K562 (cell line): ENCODE measurements at regions not wholly inside any gene's neighbourhood (a gene's known extent, or its start where the extent isn't known, plus 50 kb on each side); places are given as distances from the start of the nearest gene placed in this dataset.

ENCODE experiments used
- ATAC-seq: fragments of 200-7000 bp; cut with Tn5 transposase; 3 replicates; pipeline ENCODE4 v1.9.1; 2020; ENCODE audit warnings: moderate library complexity
- BruUV-seq: library from RNA; stranded (reverse); fragments of 400-500 nt; replicated peaks from 2 replicates; lab custom pipeline; 2021; lab: Mats Ljungman, UMichigan
- CTCF ChIA-PET: fragments of 300-600 bp; formaldehyde crosslinking; extraction: SDS; loops from one replicate; lab custom pipeline; 2021; ENCODE audit warnings: low intra/inter-chr PET ratio; lab: Yijun Ruan, JAX
- POLR2A ChIA-PET: fragments of 300-600, 350-650 bp; sonication (Branson Sonifier 250); formaldehyde crosslinking; extraction: SDS; loops from one replicate; lab custom pipeline; 2021; ENCODE audit warnings: antibody characterized with exemption, inconsistent platforms; lab: Yijun Ruan, JAX
- DNase-seq, 4 experiments: peaks; one replicate each; pipeline versions ENCODE4 v3.0.0 to v3.0.0-alpha.2; 2011 to 2018; ENCODE audit warnings: low spot score in 3 of 4, mixed read lengths in 3 of 4; ENCODE audit errors: extremely low read depth in 1 of 4
- FAIRE-seq: peaks from 2 replicates; lab custom pipeline; 2011; peaks lifted over from hg19 to GRCh38; lab: Jason Lieb, UNC
- H2AFZ ChIP-seq: 2 replicates; pipeline ENCODE4 v1.6.0; 2011; ENCODE audit warnings: low read depth, low read length, control low read depth, inconsistent platforms
- H3K27ac ChIP-seq: fragments of 200-600 bp; 3 replicates; pipeline ENCODE4 v1.8.0; 2011; ENCODE audit warnings: low read depth, mild to moderate bottlenecking, control low read depth, inconsistent platforms, low read length, moderate library complexity, mixed read lengths; ENCODE audit errors: extremely low read depth
- H3K27me3 ChIP-seq, 2 experiments: fragments of 300-600 bp in 1 of 2; 2 replicates in 1 of 2; 3 replicates in 1 of 2; pipeline versions ENCODE4 v1.6.0 to v1.8.0; 2011; ENCODE audit warnings: inconsistent platforms in 2 of 2, low read length in 2 of 2, mild to moderate bottlenecking in 1 of 2, mixed read lengths in 1 of 2, moderate library complexity in 1 of 2; ENCODE audit not compliant: control insufficient read depth in 2 of 2, insufficient read depth in 2 of 2
- H3K36me3 ChIP-seq: fragments of 300-600 bp; 3 replicates; pipeline ENCODE4 v1.8.0; 2011; ENCODE audit warnings: mild to moderate bottlenecking, low read length, inconsistent platforms; ENCODE audit not compliant: control insufficient read depth, insufficient read depth
- H3K4me1 ChIP-seq, 2 experiments: fragments of 200-600 bp in 1 of 2; replicated peaks in 1 of 2; 2 replicates in 1 of 2; 3 replicates in 1 of 2; pipeline versions ENCODE4 v1.5.1 to v1.8.0; 2011; ENCODE audit warnings: inconsistent platforms in 2 of 2, low read length in 2 of 2, mild to moderate bottlenecking in 1 of 2, mixed read lengths in 1 of 2, moderate library complexity in 1 of 2; ENCODE audit not compliant: control insufficient read depth in 2 of 2, insufficient read depth in 2 of 2
- H3K4me2 ChIP-seq: 2 replicates; pipeline ENCODE4 v1.6.1; 2011; ENCODE audit warnings: low read length, control low read depth, inconsistent platforms, mixed read lengths; ENCODE audit not compliant: insufficient read depth
- H3K4me3 ChIP-seq: fragments of 200-600 bp; sonication (generic), shearing (Covaris generic); 2 replicates; pipeline ENCODE4 v1.5.1; 2016; ENCODE audit warnings: control low read depth, inconsistent platforms
- H3K79me2 ChIP-seq: fragments of 200-600 bp; 3 replicates; pipeline ENCODE4 v1.8.0; 2011; ENCODE audit warnings: low read length, inconsistent platforms; ENCODE audit not compliant: control insufficient read depth, insufficient read depth
- H3K9ac ChIP-seq, 2 experiments: 2 replicates each; pipeline versions ENCODE4 v1.6.0 to v1.6.1; 2011; ENCODE audit warnings: low read depth in 2 of 2, low read length in 2 of 2, control low read depth in 1 of 2, inconsistent platforms in 1 of 2, mild to moderate bottlenecking in 1 of 2, mixed read lengths in 1 of 2; ENCODE audit not compliant: insufficient read depth in 1 of 2
- H3K9me1 ChIP-seq: one replicate; pipeline ENCODE4 v1.6.0; 2011; ENCODE audit warnings: inconsistent platforms, mild to moderate bottlenecking, low read length, moderate library complexity; ENCODE audit not compliant: control insufficient read depth, insufficient read depth
- H3K9me3 ChIP-seq: replicated peaks from 2 replicates; pipeline ENCODE4 v1.5.1; 2011; ENCODE audit warnings: low read depth, low read length, inconsistent platforms; ENCODE audit not compliant: control insufficient read depth, insufficient read depth
- H4K20me1 ChIP-seq: replicated peaks from 2 replicates; pipeline ENCODE4 v1.6.1; 2011; ENCODE audit warnings: low read length, inconsistent platforms, mixed read lengths; ENCODE audit not compliant: control insufficient read depth, insufficient read depth
- ATF2 ChIP-seq: sonication (generic); formaldehyde crosslinking; IDR thresholded peaks from 2 replicates; pipeline ENCODE4 v1.8.1; 2022; ENCODE audit warnings: missing genetic modification reagents
- COPS2 ChIP-seq: fragments of 450-650 bp; conservative IDR thresholded peaks from 2 replicates; pipeline ENCODE4 v1.6.1; 2016; ENCODE audit warnings: mild to moderate bottlenecking, moderate library complexity
- RAD51 ChIP-seq: fragments of 450-650 bp; IDR thresholded peaks from 2 replicates; pipeline ENCODE4 v1.7.1; 2016; ENCODE audit warnings: low read depth, mild to moderate bottlenecking, borderline replicate concordance
- TOE1 ChIP-seq, 2 experiments: fragments of 450-650 bp in 1 of 2; sonication (generic) in 1 of 2; formaldehyde crosslinking in 1 of 2; IDR thresholded peaks; 2 replicates each; pipeline versions ENCODE4 v1.7.1 to v1.8.0; 2016 to 2022; ENCODE audit warnings: borderline replicate concordance in 2 of 2, mild to moderate bottlenecking in 2 of 2, antibody characterized with exemption in 1 of 2, inconsistent platforms in 1 of 2, low read depth in 1 of 2, missing genetic modification reagents in 1 of 2, moderate library complexity in 1 of 2
- USF1 ChIP-seq: sonication (generic); formaldehyde crosslinking; IDR thresholded peaks from 2 replicates; pipeline ENCODE4 v1.9.0; 2022; ENCODE audit warnings: mild to moderate bottlenecking, missing genetic modification reagents
- USF2 ChIP-seq: sonication (generic); formaldehyde crosslinking; IDR thresholded peaks from 2 replicates; pipeline ENCODE4 v1.5.0; 2020; ENCODE audit warnings: missing genetic modification reagents
- ZNF347 ChIP-seq: fragments of 450-650 bp; formaldehyde crosslinking; IDR thresholded peaks from 2 replicates; pipeline ENCODE4 v1.4.0; 2020; ENCODE audit warnings: low read depth, mild to moderate bottlenecking, moderate library complexity
- WGBS: fragments of 100-300 bp; shearing (Covaris generic); methylation state at CpG from one replicate; pipeline ENCODE4 v1.1.6; 2016; ENCODE audit warnings: low coverage, mixed read lengths; ENCODE audit not compliant: insufficient coverage; ENCODE audit errors: missing lambda C conversion rate; 5-methylcytosine and 5-hydroxymethylcytosine counted together
- in situ Hi-C: fragments of 300-500 bp; cut with MboI; formaldehyde crosslinking; loops from 4 replicates; pipeline ENCODE4 v1.15.0; 2018; ENCODE audit warnings: inconsistent platforms, mixed read lengths
- intact Hi-C: fragments of 100-400 bp; cut with micrococcal nuclease; formaldehyde crosslinking; loops from 2 replicates; pipeline ENCODE4 v1.14.2; 2022
- TF ChIP-seq, protein P1 (sequence below): fragments of 150-350 bp; conservative IDR thresholded peaks from 2 replicates; pipeline ENCODE4 v1.6.1; 2014; ENCODE audit warnings: low read length
- TF ChIP-seq, protein P2 (sequence below): fragments of 450-650 bp; formaldehyde crosslinking; IDR thresholded peaks from 2 replicates; pipeline ENCODE4 v1.4.0; 2020; ENCODE audit warnings: mild to moderate bottlenecking, mixed read lengths

- TF ChIP-seq ATF2 (CRISPR knock-in tag), result no peak
- no peak for TF ChIP-seq ZNF347
These were observed 107.9 kb downstream of the AKR1D1 start (continued) for GRCh38 chr7:138184191-138184590.

DNA sequence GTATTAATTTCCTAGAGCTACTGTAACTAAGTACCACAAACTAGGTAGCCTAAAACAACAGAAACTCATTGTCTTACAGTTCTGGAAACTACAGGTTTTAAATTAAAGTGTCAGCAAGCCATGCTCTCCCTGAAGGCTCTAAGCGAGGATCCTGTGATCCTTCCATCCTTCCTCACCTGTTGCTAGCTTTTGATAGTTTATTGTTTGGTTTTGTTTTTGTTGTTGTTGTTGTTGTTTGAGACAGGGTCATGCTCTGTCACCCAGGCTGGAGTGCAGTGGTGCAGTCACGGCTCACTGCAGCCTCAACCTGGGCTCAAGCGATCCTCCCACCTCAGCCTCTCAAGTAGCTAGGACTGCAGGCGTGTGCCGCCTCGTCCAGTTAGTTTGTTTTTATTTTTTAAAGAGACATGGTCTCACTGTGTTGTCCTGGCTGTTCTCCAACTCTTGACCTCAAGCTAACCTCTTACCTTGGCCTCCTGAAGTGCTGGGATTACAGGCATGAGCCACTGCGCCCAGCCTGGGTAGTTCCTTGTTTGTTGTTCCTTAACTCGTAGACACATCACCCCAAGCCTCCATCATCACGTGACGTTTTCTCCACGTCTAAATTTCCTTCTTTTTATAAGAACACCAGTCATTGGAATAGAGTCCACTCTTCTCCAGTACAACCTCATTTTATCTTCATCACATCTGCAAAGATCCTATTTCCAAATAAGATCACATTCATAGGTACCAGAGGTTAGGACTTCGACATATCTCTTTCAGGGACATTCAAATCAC, 109.1 kb downstream of the AKR1D1 start:
- ChIA-PET POLR2A (no interaction called here), CTCF (no interaction called here)
- Histone ChIP-seq H3K27ac (no peak overlapping the region), H3K9ac (no peak overlapping the region), H3K36me3 (no peaks in the 10 kb centered on the region), H4K20me1 (no peaks in the 10 kb centered on the region), H3K9me3 (peaks cover 4% of the 10 kb centered on the region; the same call in 1 of the 2 replicates), H3K79me2 (no peaks in the 10 kb centered on the region), H2AFZ (peak overlapping the region; percentile 1; the same call in 1 of the 2 replicates), H3K4me2 (no peak overlapping the region), H3K27me3 (no peaks in the 10 kb centered on the region), H3K4me3 (no peak overlapping the region), H3K4me1 (no peaks in the 10 kb centered on the region), H3K9me1 (no peaks in the 10 kb centered on the region)
- in situ Hi-C loops, result no loop called here
- no TSS peak for BruUV-seq
- no peak for DNase-seq
- TF ChIP-seq, protein P1, sequence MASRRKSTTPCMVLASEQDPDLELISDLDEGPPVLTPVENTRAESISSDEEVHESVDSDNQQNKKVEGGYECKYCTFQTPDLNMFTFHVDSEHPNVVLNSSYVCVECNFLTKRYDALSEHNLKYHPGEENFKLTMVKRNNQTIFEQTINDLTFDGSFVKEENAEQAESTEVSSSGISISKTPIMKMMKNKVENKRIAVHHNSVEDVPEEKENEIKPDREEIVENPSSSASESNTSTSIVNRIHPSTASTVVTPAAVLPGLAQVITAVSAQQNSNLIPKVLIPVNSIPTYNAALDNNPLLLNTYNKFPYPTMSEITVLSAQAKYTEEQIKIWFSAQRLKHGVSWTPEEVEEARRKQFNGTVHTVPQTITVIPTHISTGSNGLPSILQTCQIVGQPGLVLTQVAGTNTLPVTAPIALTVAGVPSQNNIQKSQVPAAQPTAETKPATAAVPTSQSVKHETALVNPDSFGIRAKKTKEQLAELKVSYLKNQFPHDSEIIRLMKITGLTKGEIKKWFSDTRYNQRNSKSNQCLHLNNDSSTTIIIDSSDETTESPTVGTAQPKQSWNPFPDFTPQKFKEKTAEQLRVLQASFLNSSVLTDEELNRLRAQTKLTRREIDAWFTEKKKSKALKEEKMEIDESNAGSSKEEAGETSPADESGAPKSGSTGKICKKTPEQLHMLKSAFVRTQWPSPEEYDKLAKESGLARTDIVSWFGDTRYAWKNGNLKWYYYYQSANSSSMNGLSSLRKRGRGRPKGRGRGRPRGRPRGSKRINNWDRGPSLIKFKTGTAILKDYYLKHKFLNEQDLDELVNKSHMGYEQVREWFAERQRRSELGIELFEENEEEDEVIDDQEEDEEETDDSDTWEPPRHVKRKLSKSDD, result no peak
- TF ChIP-seq COPS2, result no peak
- peak; percentile 35; the same call in 1 of the 2 replicates for TF ChIP-seq USF1 (CRISPR knock-in tag)
- peak; percentile 44; the same call in 1 of the 2 replicates for TF ChIP-seq USF2
- peak; percentile 49 for TF ChIP-seq RAD51
- TF ChIP-seq, protein P2, sequence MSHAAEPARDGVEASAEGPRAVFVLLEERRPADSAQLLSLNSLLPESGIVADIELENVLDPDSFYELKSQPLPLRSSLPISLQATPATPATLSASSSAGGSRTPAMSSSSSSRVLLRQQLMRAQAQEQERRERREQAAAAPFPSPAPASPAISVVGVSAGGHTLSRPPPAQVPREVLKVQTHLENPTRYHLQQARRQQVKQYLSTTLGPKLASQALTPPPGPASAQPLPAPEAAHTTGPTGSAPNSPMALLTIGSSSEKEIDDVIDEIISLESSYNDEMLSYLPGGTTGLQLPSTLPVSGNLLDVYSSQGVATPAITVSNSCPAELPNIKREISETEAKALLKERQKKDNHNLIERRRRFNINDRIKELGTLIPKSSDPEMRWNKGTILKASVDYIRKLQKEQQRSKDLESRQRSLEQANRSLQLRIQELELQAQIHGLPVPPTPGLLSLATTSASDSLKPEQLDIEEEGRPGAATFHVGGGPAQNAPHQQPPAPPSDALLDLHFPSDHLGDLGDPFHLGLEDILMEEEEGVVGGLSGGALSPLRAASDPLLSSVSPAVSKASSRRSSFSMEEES (CRISPR knock-in tag), result peak; percentile 89
- peak; percentile 71; the same call in 1 of the 2 replicates for TF ChIP-seq TOE1 (IDR thresholded peaks at IDR 0.05; ENCODE audit: borderline replicate concordance)
- no peak for TF ChIP-seq TOE1 (CRISPR knock-in tag; IDR thresholded peaks at IDR 0.05; ENCODE audit: borderline replicate concordance, low read depth)
- no peak for ATAC-seq
- 7% methylated on average over 12 of the region's 12 CpGs for WGBS
- FAIRE-seq, result no peak
- intact Hi-C loops, result no loop called here
